ENCODE measurements at regions not wholly inside any gene's neighbourhood (a gene's known extent, or its start where the extent isn't known, plus 50 kb on each side); places are given as distances from the start of the nearest gene placed in this dataset.

- Histone ChIP-seq H4K20me1 (ENCODE audit: control insufficient read depth, insufficient read depth, insufficient read length) (no peaks in the 10 kb centered on the region), H2BK120ac (ENCODE audit: low read depth, low read length, poor library complexity, severe bottlenecking) (no peak overlapping the region), H3K79me1 (ENCODE audit: insufficient read depth, low read depth, low read length, poor library complexity, severe bottlenecking) (no peaks in the 10 kb centered on the region), H3K14ac (ENCODE audit: insufficient read depth, low read length) (no peak overlapping the region), H2AK5ac (ENCODE audit: insufficient read length, low read length) (no peak overlapping the region), H3K27me3 (ENCODE audit: insufficient read depth, low read length) (no peaks in the 10 kb centered on the region), H3K23me2 (ENCODE audit: insufficient read length, low read depth, low read length, poor library complexity, severe bottlenecking) (no peaks in the 10 kb centered on the region), H2BK12ac (ENCODE audit: insufficient read length, low read depth, low read length) (no peak overlapping the region), H3K9ac (ENCODE audit: extremely low read depth, insufficient read length, low read length) (no peak overlapping the region), H3T11ph (ENCODE audit: low read length) (no peak overlapping the region), H3K27ac (ENCODE audit: insufficient read length, low read depth, low read length) (no peak overlapping the region), H3K23ac (ENCODE audit: insufficient read length, low read depth, low read length) (no peak overlapping the region), H2BK15ac (ENCODE audit: low read depth, low read length) (no peak overlapping the region), H4K5ac (ENCODE audit: insufficient read length, low read depth, low read length) (no peak overlapping the region), H3K4ac (ENCODE audit: low read depth, low read length) (no peak overlapping the region), H3K9me3 (ENCODE audit: control insufficient read depth, low read depth, low read length) (no peaks in the 10 kb centered on the region), H3K18ac (ENCODE audit: insufficient read length, low read depth, low read length) (no peak overlapping the region), H3K4me1 (ENCODE audit: insufficient read depth, low read length) (no peaks in the 10 kb centered on the region), H3K56ac (ENCODE audit: insufficient read length, low read depth, low read length) (no peak overlapping the region), H2BK5ac (ENCODE audit: insufficient read length, low read length) (no peak overlapping the region), H4K8ac (replicated peaks; ENCODE audit: insufficient read length, low read depth, low read length) (no peak overlapping the region), H4K91ac (ENCODE audit: insufficient read length, low read depth, low read length) (no peak overlapping the region), H3K79me2 (ENCODE audit: insufficient read depth, low read length) (no peaks in the 10 kb centered on the region), H2AFZ (ENCODE audit: low read length) (no peak overlapping the region), H3K4me2 (ENCODE audit: insufficient read depth, insufficient read length, low read length) (no peak overlapping the region), H2BK20ac (ENCODE audit: low read depth, low read length, poor library complexity, severe bottlenecking) (no peak overlapping the region)
- Mint-ChIP-seq H3K36me3 (ENCODE audit: insufficient read depth in 1 of 3, low read depth in 3 of 3) (no peaks in the 10 kb centered on the region), H3K27ac (no peak overlapping the region; a peak in 1 of 7 replicates), H3K9me3 (peaks cover 0 to 3% of the 10 kb centered on the region in 2 experiments; a peak in 1 of 5 replicates), H3K27me3 (ENCODE audit: low read depth) (peaks cover 35% of the 10 kb centered on the region), H3K4me3 (no peak overlapping the region), H3K4me1 (peaks cover 25 to 29% of the 10 kb centered on the region in 2 experiments)
- no CpG with 5 or more reads among the region's 4 CpGs for WGBS (ENCODE audit: extremely low coverage, insufficient read length, low lambda C conversion rate)
- no peak for TF ChIP-seq CTCF (conservative IDR thresholded peaks at IDR 0.05)
- no peak for DNase-seq
Measured at GRCh38 chr1:113276507-113276906, 113.8 kb upstream of the MAGI3 start.
